ENCODE measurements at regions not wholly inside any gene's neighbourhood (a gene's known extent, or its start where the extent isn't known, plus 50 kb on each side); places are given as distances from the start of the nearest gene placed in this dataset.

- Mint-ChIP-seq H3K4me3 (no peak overlapping the region), H3K27me3 (ENCODE audit: low read depth) (no peaks in the 10 kb centered on the region), H3K9me3 (peaks cover 10% of the 10 kb centered on the region)
Observed at GRCh38 chr2:14011190-14011589, 621.3 kb upstream of the LRATD1 start.

GRCh38 chr2:14015113-14015630 is 617.3 kb upstream of the LRATD1 start:
- no peaks in the 10 kb centered on the region for H3K27me3 Mint-ChIP-seq (ENCODE audit: low read depth)
- H3K4me1 Mint-ChIP-seq (ENCODE audit: low read depth): no peaks in the 10 kb centered on the region
- H3K36me3 Mint-ChIP-seq (ENCODE audit: low read depth): no peaks in the 10 kb centered on the region
- no peak overlapping the region for H3K27ac Mint-ChIP-seq
- H3K9me3 Mint-ChIP-seq: no peaks in the 10 kb centered on the region
- H3K4me3 Mint-ChIP-seq: no peak overlapping the region

More at GRCh38 chr2:14011190-14011589, 621.3 kb upstream of the LRATD1 start:
- no peak overlapping the region for H3K27ac Mint-ChIP-seq
- no peaks in the 10 kb centered on the region for H3K36me3 Mint-ChIP-seq (ENCODE audit: low read depth)
- no peaks in the 10 kb centered on the region for H3K4me1 Mint-ChIP-seq (ENCODE audit: low read depth)

GRCh38 chr2:14016289-14016955 is 616.1 kb upstream of the LRATD1 start:
- Mint-ChIP-seq H3K27ac (no peak overlapping the region), H3K4me3 (no peak overlapping the region), H3K27me3 (ENCODE audit: low read depth) (no peaks in the 10 kb centered on the region), H3K36me3 (ENCODE audit: low read depth) (no peaks in the 10 kb centered on the region), H3K9me3 (no peaks in the 10 kb centered on the region), H3K4me1 (ENCODE audit: low read depth) (no peaks in the 10 kb centered on the region)

DNA sequence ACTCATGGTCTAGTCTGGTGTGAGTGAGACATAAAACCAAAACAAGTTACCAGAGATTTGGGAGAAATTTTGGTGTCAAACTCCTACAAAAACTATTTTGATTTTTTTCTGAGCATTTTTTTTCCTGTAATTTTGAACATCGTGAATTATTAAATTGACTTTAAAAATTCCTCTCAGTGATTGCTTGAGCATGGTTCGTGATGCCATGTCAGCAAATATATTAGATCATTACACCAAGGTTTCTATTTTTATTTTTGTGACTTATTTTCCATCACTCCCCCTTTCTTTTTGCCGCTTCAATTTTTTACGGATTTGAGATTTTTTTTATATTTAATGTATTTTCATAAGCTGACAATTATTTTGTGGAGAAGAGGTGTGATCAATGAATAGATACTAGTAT is 613.9 kb upstream of the LRATD1 start:
- H3K9me3 Mint-ChIP-seq: no peaks in the 10 kb centered on the region
- no peaks in the 10 kb centered on the region for H3K36me3 Mint-ChIP-seq (ENCODE audit: low read depth)
- no peaks in the 10 kb centered on the region for H3K27me3 Mint-ChIP-seq (ENCODE audit: low read depth)
- no peaks in the 10 kb centered on the region for H3K4me1 Mint-ChIP-seq (ENCODE audit: low read depth)
- no peak overlapping the region for H3K4me3 Mint-ChIP-seq
- no peak overlapping the region for H3K27ac Mint-ChIP-seq

GRCh38 chr2:14023558-14023957 is 609.0 kb upstream of the LRATD1 start:
- Mint-ChIP-seq H3K27ac (no peak overlapping the region), H3K4me1 (ENCODE audit: low read depth) (no peaks in the 10 kb centered on the region), H3K36me3 (ENCODE audit: low read depth) (no peaks in the 10 kb centered on the region), H3K9me3 (no peaks in the 10 kb centered on the region), H3K27me3 (ENCODE audit: low read depth) (no peaks in the 10 kb centered on the region), H3K4me3 (no peak overlapping the region)

DNA sequence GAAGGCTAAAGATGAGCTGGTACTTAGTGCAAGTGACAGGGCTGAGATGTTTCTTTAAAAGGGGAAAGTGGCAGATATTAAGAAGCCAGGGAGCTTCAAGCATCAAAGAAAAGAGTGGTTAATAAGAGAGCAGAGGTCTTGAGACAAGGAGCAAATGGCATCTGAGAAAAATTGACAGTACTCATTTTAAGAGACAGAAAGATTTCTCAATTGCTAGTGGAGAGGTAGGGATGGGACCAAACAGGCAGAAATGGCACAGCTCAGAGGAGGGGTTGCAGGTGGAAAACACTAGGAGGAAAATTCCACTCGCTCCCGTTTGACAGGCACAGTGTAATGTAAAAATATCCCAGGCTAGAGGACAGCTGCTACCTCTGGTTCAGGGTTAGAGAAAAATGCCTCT is 593.4 kb upstream of the LRATD1 start:
- H3K27me3 Mint-ChIP-seq (ENCODE audit: low read depth): no peaks in the 10 kb centered on the region
- H3K36me3 Mint-ChIP-seq (ENCODE audit: low read depth): no peaks in the 10 kb centered on the region
- peaks cover 6% of the 10 kb centered on the region for H3K9me3 Mint-ChIP-seq
- no peak overlapping the region for H3K4me3 Mint-ChIP-seq
- H3K27ac Mint-ChIP-seq: no peak overlapping the region
- H3K4me1 Mint-ChIP-seq (ENCODE audit: low read depth): no peaks in the 10 kb centered on the region

GRCh38 chr2:14047491-14047890 is 585.0 kb upstream of the LRATD1 start:
- no peak overlapping the region for H3K4me3 Mint-ChIP-seq
- no peaks in the 10 kb centered on the region for H3K4me1 Mint-ChIP-seq (ENCODE audit: low read depth)
- peaks cover 8% of the 10 kb centered on the region for H3K9me3 Mint-ChIP-seq
- H3K27me3 Mint-ChIP-seq (ENCODE audit: low read depth): no peaks in the 10 kb centered on the region
- H3K27ac Mint-ChIP-seq: no peak overlapping the region
- no peaks in the 10 kb centered on the region for H3K36me3 Mint-ChIP-seq (ENCODE audit: low read depth)

DNA sequence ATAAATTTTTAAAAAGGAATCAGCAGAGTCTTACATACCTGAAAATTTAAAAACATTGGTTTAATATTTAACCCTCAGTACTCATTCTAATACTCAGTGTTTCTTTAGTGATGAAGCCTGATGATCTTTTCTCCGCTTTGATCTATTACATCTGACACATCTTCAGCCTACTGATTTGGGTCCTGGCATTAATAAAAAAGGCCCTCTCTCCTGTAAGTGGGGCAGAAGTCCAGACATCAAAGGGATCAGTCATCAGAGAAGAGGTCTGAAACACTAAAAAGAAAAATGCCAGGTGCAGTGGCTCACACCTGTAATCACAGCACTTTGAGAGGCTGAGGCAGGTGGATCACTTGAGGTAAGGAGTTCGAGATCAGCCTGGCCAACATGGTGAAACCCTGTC is 581.1 kb upstream of the LRATD1 start:
- H3K4me1 Mint-ChIP-seq (ENCODE audit: low read depth): no peaks in the 10 kb centered on the region
- H3K27ac Mint-ChIP-seq: no peak overlapping the region
- H3K27me3 Mint-ChIP-seq (ENCODE audit: low read depth): no peaks in the 10 kb centered on the region
- H3K36me3 Mint-ChIP-seq (ENCODE audit: low read depth): no peaks in the 10 kb centered on the region
- no peak overlapping the region for H3K4me3 Mint-ChIP-seq
- H3K9me3 Mint-ChIP-seq: peaks cover 13% of the 10 kb centered on the region

- no peaks in the 10 kb centered on the region for H3K27me3 Mint-ChIP-seq (ENCODE audit: low read depth)
- no peaks in the 10 kb centered on the region for H3K4me1 Mint-ChIP-seq (ENCODE audit: low read depth)
- H3K9me3 Mint-ChIP-seq: peaks cover 15% of the 10 kb centered on the region
- H3K36me3 Mint-ChIP-seq (ENCODE audit: low read depth): no peaks in the 10 kb centered on the region
- H3K27ac Mint-ChIP-seq: no peak overlapping the region
- no peak overlapping the region for H3K4me3 Mint-ChIP-seq
Observed at GRCh38 chr2:14053105-14053504, 579.4 kb upstream of the LRATD1 start.

DNA sequence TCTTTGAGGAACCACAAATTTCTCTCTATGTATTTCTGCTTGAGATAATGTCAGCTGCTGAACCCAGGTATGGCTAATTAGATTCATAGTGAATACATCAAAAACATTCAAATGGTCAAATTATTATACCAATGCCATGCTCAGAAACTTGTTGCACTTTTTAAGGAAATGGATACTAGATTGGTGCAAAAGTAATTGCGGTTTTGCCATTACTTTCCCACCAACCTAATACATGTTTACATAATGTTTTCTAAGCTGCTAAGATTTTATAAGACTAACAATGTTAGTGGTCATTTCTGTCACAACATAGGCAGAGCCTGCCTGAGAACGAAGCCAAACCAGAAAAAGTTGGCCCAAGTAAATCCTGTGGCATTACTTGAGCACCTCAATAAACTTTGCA is 568.2 kb upstream of the LRATD1 start:
- no peaks in the 10 kb centered on the region for H3K27me3 Mint-ChIP-seq (ENCODE audit: low read depth)
- no peak overlapping the region for H3K27ac Mint-ChIP-seq
- no peaks in the 10 kb centered on the region for H3K36me3 Mint-ChIP-seq (ENCODE audit: low read depth)
- no peaks in the 10 kb centered on the region for H3K4me1 Mint-ChIP-seq (ENCODE audit: low read depth)
- H3K9me3 Mint-ChIP-seq: peaks cover 4% of the 10 kb centered on the region
- H3K4me3 Mint-ChIP-seq: no peak overlapping the region

GRCh38 chr2:14072338-14072737 is 560.2 kb upstream of the LRATD1 start:
- H3K27ac Mint-ChIP-seq: no peak overlapping the region
- H3K9me3 Mint-ChIP-seq: peaks cover 14% of the 10 kb centered on the region
- no peak overlapping the region for H3K4me3 Mint-ChIP-seq
- no peaks in the 10 kb centered on the region for H3K27me3 Mint-ChIP-seq (ENCODE audit: low read depth)
- H3K4me1 Mint-ChIP-seq (ENCODE audit: low read depth): no peaks in the 10 kb centered on the region
- no peaks in the 10 kb centered on the region for H3K36me3 Mint-ChIP-seq (ENCODE audit: low read depth)

- Mint-ChIP-seq H3K9me3 (peaks cover 10% of the 10 kb centered on the region), H3K27me3 (ENCODE audit: low read depth) (no peaks in the 10 kb centered on the region), H3K4me1 (ENCODE audit: low read depth) (no peaks in the 10 kb centered on the region), H3K27ac (no peak overlapping the region), H3K4me3 (no peak overlapping the region), H3K36me3 (ENCODE audit: low read depth) (no peaks in the 10 kb centered on the region)
Observed at GRCh38 chr2:14074691-14075090, 557.8 kb upstream of the LRATD1 start.

DNA sequence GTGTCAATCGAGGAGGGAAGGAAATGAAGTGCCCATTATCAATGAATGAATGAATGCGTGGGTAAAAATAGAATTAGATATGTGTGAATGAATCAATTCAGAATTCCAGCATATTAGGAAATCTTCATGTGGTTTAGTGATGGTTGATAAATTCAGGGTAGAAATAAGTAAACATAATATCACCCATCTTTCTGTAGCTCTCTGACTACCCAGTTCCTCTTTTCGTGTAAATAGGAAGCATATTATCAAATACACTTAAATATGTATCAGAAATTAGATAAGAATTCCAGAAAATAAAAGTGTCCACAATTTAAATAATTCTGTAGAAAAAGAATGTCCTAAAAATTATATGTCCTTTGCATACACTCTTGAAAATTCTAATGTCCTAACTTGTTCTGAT is 552.9 kb upstream of the LRATD1 start:
- H3K27me3 Mint-ChIP-seq (ENCODE audit: low read depth): no peaks in the 10 kb centered on the region
- no peaks in the 10 kb centered on the region for H3K36me3 Mint-ChIP-seq (ENCODE audit: low read depth)
- H3K4me3 Mint-ChIP-seq: no peak overlapping the region
- peaks cover 12% of the 10 kb centered on the region for H3K9me3 Mint-ChIP-seq
- H3K27ac Mint-ChIP-seq: no peak overlapping the region
- no peaks in the 10 kb centered on the region for H3K4me1 Mint-ChIP-seq (ENCODE audit: low read depth)

GRCh38 chr2:14081521-14081920 is 551.0 kb upstream of the LRATD1 start:
- H3K4me1 Mint-ChIP-seq (ENCODE audit: low read depth): no peaks in the 10 kb centered on the region
- no peak overlapping the region for H3K4me3 Mint-ChIP-seq
- H3K36me3 Mint-ChIP-seq (ENCODE audit: low read depth): no peaks in the 10 kb centered on the region
- peaks cover 10% of the 10 kb centered on the region for H3K9me3 Mint-ChIP-seq
- H3K27ac Mint-ChIP-seq: no peak overlapping the region
- H3K27me3 Mint-ChIP-seq (ENCODE audit: low read depth): no peaks in the 10 kb centered on the region

DNA sequence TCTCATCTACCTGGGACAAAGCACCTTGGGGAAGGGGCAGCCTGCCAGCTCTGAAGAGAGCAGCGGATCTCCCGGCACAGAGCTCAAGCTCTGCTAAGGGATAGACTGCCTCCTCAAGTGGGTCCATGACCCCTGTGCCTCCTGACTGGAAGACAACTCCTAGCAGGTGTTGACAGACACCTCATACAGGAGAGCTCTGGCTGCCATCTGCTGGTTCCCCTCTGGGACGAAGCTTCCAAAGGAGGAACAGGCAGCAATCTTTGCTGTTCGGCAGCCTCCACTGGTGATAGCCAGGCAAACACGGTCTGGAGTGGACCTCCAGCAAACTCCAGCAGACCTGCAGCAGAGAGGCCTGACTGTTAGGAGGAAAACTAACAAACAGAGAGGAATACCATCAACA is 549.9 kb upstream of the LRATD1 start:
- Mint-ChIP-seq H3K4me3 (no peak overlapping the region), H3K9me3 (peaks cover 10% of the 10 kb centered on the region), H3K36me3 (ENCODE audit: low read depth) (no peaks in the 10 kb centered on the region), H3K27me3 (ENCODE audit: low read depth) (no peaks in the 10 kb centered on the region), H3K27ac (no peak overlapping the region), H3K4me1 (ENCODE audit: low read depth) (no peaks in the 10 kb centered on the region)

DNA sequence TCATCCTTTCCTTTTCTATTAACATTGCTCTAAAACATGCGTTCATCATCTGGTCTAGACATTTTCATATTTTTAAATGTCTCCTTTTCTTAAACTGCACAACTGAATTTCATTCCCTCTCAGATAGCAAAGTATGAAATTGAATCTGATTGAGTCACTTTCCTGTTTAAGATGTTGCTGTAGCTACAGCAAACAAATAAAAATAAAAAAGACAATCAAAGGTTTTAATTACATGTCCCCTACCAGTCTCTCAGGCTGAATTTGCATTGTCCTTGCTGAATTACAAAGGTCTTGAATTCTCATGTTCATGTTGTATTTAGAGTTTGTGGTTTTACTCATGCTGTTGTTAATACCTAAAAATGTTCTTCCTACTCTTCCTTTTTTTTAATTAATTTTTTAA is 537.9 kb upstream of the LRATD1 start:
- H3K9me3 Mint-ChIP-seq: peaks cover 4% of the 10 kb centered on the region
- H3K27ac Mint-ChIP-seq: no peak overlapping the region
- H3K27me3 Mint-ChIP-seq (ENCODE audit: low read depth): no peaks in the 10 kb centered on the region
- no peak overlapping the region for H3K4me3 Mint-ChIP-seq
- no peaks in the 10 kb centered on the region for H3K4me1 Mint-ChIP-seq (ENCODE audit: low read depth)
- H3K36me3 Mint-ChIP-seq (ENCODE audit: low read depth): no peaks in the 10 kb centered on the region

Data from T-helper 1 cell treated with Interleukin-12 subunit alpha and Interleukin-12 subunit beta and Interleukin-4 antibody, amounts not matched to agents 30 μg/mL and 1 μg/mL, for 36 hours (primary cell).